ENCODE measurements at regions not wholly inside any gene's neighbourhood (a gene's known extent, or its start where the extent isn't known, plus 50 kb on each side); places are given as distances from the start of the nearest gene placed in this dataset.
"Not testable (repeated sequence)": the region's sequence is repeated elsewhere in the genome, so short reads cannot be mapped to it uniquely, and the experiment has no call there.

GRCh38 chr3:39739658-39740057 lies 69.8 kb upstream of the MYRIP start:
- DNase-seq; H3K9me3 ChIP-seq (replicated peaks; ENCODE audit: control insufficient read depth, low read depth, low read length); H3K4me3 ChIP-seq (ENCODE audit: low read length); H3K27me3 ChIP-seq (ENCODE audit: control insufficient read depth, insufficient read depth, low read length); H3K27ac ChIP-seq (ENCODE audit: low read length); H3K4me1 ChIP-seq (ENCODE audit: control insufficient read depth, insufficient read depth, low read length); H3K36me3 ChIP-seq (ENCODE audit: control insufficient read depth, insufficient read depth, low read length): not testable (repeated sequence)
- WGBS (ENCODE audit: insufficient coverage), result no CpG with 5 or more reads among the region's 1 CpG

- Histone ChIP-seq H3K27ac (ENCODE audit: low read length) (no peak overlapping the region), H3K4me1 (ENCODE audit: control insufficient read depth, insufficient read depth, low read length) (no peaks in the 10 kb centered on the region), H3K9me3 (replicated peaks; ENCODE audit: control insufficient read depth, low read depth, low read length) (peaks cover 5% of the 10 kb centered on the region), H3K36me3 (ENCODE audit: control insufficient read depth, insufficient read depth, low read length) (no peaks in the 10 kb centered on the region), H3K27me3 (ENCODE audit: control insufficient read depth, insufficient read depth, low read length) (no peaks in the 10 kb centered on the region), H3K4me3 (ENCODE audit: low read length) (no peak overlapping the region)
- DNase-seq, result no peak
- no CpG with 5 or more reads among the region's 3 CpGs for WGBS (ENCODE audit: insufficient coverage)
Measured at GRCh38 chr3:39744746-39745145, 64.7 kb upstream of the MYRIP start.

DNA sequence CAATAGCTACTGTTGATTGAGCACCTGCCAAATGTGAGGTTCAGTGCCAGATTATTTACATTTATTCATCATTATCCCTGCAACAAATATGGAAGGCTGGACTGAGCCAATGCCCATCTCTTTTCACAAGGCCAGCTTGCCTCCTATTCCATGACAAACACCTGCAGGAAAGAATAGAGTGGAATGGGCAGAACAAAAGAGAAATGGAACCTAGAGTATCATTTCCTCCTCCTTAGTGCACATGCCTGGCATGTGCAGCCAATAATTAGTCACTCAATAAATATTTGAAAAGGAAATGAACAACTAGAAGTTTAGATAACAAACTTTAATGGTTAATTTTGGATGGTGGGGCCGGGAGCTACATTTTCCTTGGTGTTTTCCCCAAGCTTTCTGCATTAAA lies 61.4 kb upstream of the MYRIP start:
- Histone ChIP-seq H3K36me3 (ENCODE audit: control insufficient read depth, insufficient read depth, low read length) (no peaks in the 10 kb centered on the region), H3K27ac (ENCODE audit: low read length) (no peak overlapping the region), H3K4me1 (ENCODE audit: control insufficient read depth, insufficient read depth, low read length) (no peaks in the 10 kb centered on the region), H3K4me3 (ENCODE audit: low read length) (no peak overlapping the region), H3K27me3 (ENCODE audit: control insufficient read depth, insufficient read depth, low read length) (no peaks in the 10 kb centered on the region), H3K9me3 (replicated peaks; ENCODE audit: control insufficient read depth, low read depth, low read length) (peaks cover 2% of the 10 kb centered on the region)
- DNase-seq, result no peak
- WGBS (ENCODE audit: insufficient coverage), result no CpG with 5 or more reads among the region's 1 CpG

DNA sequence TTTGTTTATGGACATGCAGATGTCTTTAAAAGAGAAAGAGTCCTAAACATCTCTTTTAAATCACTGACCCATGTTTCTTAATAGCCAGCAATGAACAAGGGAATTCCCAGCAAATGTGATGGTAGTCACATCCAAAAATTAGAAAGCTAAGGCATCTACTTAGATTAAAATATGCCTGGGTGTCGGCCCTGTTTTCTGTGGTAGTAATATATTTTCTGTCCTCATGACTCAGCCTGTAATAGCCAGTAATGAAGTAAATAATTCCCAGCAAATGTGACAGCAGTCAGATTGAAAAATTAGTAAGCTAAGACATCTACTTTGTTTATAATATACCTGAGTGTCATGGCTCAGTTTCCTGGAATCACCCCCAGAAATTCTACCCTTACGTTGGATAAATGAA lies 60.6 kb upstream of the MYRIP start:
- no peaks in the 10 kb centered on the region for H3K27me3 ChIP-seq (ENCODE audit: control insufficient read depth, insufficient read depth, low read length)
- H3K4me1 ChIP-seq (ENCODE audit: control insufficient read depth, insufficient read depth, low read length), result no peaks in the 10 kb centered on the region
- no peaks in the 10 kb centered on the region for H3K36me3 ChIP-seq (ENCODE audit: control insufficient read depth, insufficient read depth, low read length)
- H3K27ac ChIP-seq (ENCODE audit: low read length), result no peak overlapping the region
- no peaks in the 10 kb centered on the region for H3K9me3 ChIP-seq (replicated peaks; ENCODE audit: control insufficient read depth, low read depth, low read length)
- no peak for DNase-seq
- no peak overlapping the region for H3K4me3 ChIP-seq (ENCODE audit: low read length)
- 40% methylated on average over 1 of the region's 2 CpGs for WGBS (ENCODE audit: insufficient coverage)

DNA sequence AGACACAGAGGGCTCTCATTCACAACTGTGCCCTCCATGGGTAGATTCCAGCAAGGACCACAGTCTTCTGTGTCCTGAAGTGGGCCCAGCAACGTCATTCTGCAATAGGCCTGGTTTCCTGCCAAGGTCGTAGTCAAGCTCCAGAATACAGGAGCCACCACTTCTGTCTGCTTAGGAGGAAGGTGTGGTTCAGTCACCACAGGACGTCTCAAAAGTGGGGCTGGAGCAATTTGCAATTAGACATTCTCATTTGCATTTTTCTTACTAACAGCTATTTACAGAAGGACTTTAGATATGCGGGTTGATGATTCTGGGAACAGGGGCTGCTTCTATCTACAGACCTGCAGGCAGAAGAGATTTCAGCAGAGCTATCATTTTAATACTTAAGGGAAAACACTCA lies 58.7 kb upstream of the MYRIP start:
- Histone ChIP-seq H3K36me3 (ENCODE audit: control insufficient read depth, insufficient read depth, low read length) (no peaks in the 10 kb centered on the region), H3K27me3 (ENCODE audit: control insufficient read depth, insufficient read depth, low read length) (no peaks in the 10 kb centered on the region), H3K4me1 (ENCODE audit: control insufficient read depth, insufficient read depth, low read length) (no peaks in the 10 kb centered on the region), H3K4me3 (ENCODE audit: low read length) (no peak overlapping the region), H3K9me3 (replicated peaks; ENCODE audit: control insufficient read depth, low read depth, low read length) (no peaks in the 10 kb centered on the region), H3K27ac (ENCODE audit: low read length) (no peak overlapping the region)
- DNase-seq, result no peak
- no CpG with 5 or more reads among the region's 4 CpGs for WGBS (ENCODE audit: insufficient coverage)

DNA sequence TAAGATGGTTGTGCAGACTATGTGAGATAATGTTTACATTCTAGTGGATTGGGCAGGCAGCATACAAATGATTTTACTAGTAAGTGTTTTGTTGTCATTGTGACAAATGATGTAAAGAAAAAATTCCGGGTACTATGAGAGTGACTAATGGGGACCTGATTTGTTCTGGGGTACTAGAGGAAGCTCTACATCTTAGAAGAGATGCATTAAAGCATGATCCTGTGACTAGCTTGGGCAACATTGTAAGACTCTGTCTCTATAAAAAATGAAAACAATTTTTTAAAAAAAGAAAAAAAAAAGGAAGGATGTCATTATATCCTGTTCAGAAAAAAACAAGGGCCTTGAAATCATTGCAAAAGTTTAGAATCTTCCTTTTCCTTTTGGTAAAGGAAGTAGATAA lies 58.1 kb upstream of the MYRIP start:
- no peak for DNase-seq
- H3K27ac ChIP-seq (ENCODE audit: low read length), result no peak overlapping the region
- no peaks in the 10 kb centered on the region for H3K36me3 ChIP-seq (ENCODE audit: control insufficient read depth, insufficient read depth, low read length)
- H3K9me3 ChIP-seq (replicated peaks; ENCODE audit: control insufficient read depth, low read depth, low read length), result no peaks in the 10 kb centered on the region
- no peaks in the 10 kb centered on the region for H3K27me3 ChIP-seq (ENCODE audit: control insufficient read depth, insufficient read depth, low read length)
- no peaks in the 10 kb centered on the region for H3K4me1 ChIP-seq (ENCODE audit: control insufficient read depth, insufficient read depth, low read length)
- no peak overlapping the region for H3K4me3 ChIP-seq (ENCODE audit: low read length)
- WGBS (ENCODE audit: insufficient coverage), result no CpG with 5 or more reads among the region's 1 CpG

DNA sequence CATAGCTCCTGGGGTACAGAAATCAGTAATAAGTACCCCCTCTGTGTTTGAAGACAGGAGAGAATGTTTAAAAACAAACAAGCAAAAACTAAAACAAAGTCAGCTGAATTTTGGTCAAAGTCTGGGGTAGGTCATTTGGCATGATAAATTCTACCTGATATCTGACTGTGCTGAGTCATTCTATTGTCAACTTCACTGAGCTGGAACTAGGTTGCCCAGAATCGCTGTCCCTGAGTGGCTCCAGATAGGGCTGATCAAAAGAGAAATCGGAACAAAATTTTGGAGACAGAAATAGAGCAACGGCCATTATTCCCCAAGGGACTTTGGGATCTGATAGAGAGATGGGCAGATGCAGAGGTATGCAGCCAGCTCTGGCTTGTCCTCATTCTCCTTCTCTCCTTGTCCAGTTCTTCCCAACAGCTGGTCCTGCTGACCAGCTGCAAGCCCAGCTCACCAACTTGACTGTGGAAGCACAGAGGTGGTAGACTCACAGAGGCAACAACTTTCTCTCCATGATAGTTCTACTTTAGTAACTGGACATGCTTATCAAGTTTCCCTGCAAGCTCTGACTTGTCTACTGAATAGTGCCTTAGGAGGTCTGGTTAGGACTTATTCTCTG lies 57.3 kb upstream of the MYRIP start:
- no peak for DNase-seq
- H3K4me3 ChIP-seq (ENCODE audit: low read length), result no peak overlapping the region
- whole genome bisulfite sequencing (ENCODE audit: insufficient coverage), result 72% methylated on average over 3 of the region's 3 CpGs
- no peaks in the 10 kb centered on the region for H3K27me3 ChIP-seq (ENCODE audit: control insufficient read depth, insufficient read depth, low read length)
- H3K4me1 ChIP-seq (ENCODE audit: control insufficient read depth, insufficient read depth, low read length), result no peaks in the 10 kb centered on the region
- H3K27ac ChIP-seq (ENCODE audit: low read length), result no peak overlapping the region
- no peaks in the 10 kb centered on the region for H3K9me3 ChIP-seq (replicated peaks; ENCODE audit: control insufficient read depth, low read depth, low read length)
- H3K36me3 ChIP-seq (ENCODE audit: control insufficient read depth, insufficient read depth, low read length), result no peaks in the 10 kb centered on the region

- WGBS (ENCODE audit: insufficient coverage), result 100% methylated on average over 1 of the region's 1 CpG
- Histone ChIP-seq H3K36me3 (ENCODE audit: control insufficient read depth, insufficient read depth, low read length) (no peaks in the 10 kb centered on the region), H3K4me3 (ENCODE audit: low read length) (no peak overlapping the region), H3K27ac (ENCODE audit: low read length) (no peak overlapping the region), H3K9me3 (replicated peaks; ENCODE audit: control insufficient read depth, low read depth, low read length) (no peaks in the 10 kb centered on the region), H3K27me3 (ENCODE audit: control insufficient read depth, insufficient read depth, low read length) (no peaks in the 10 kb centered on the region), H3K4me1 (ENCODE audit: control insufficient read depth, insufficient read depth, low read length) (no peaks in the 10 kb centered on the region)
- DNase-seq, result no peak
Measured at GRCh38 chr3:39752751-39753150, 56.7 kb upstream of the MYRIP start.

GRCh38 chr3:39753391-39753790 lies 56.0 kb upstream of the MYRIP start:
- no CpG with 5 or more reads among the region's 1 CpG for WGBS (ENCODE audit: insufficient coverage)

DNA sequence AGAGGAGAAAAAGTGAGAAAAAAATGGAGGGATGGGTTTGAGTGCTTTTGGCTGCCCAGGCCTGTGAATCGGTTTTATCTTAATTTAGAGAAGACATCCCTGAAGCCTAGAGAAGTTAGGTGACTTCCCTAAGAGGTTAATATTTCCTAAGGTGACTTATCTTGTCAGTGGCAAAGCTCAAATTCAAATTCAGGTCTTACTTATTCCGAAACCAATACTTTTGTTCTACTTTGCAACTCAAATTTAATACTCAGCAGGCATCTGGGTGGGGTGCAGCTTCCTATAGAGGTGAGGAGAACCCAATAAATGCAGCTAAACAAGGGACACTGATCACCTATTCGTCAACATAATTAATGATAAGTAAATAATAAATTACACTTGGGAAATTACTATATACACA lies 54.9 kb upstream of the MYRIP start:
- Histone ChIP-seq H3K27me3 (ENCODE audit: control insufficient read depth, insufficient read depth, low read length) (no peaks in the 10 kb centered on the region), H3K4me1 (ENCODE audit: control insufficient read depth, insufficient read depth, low read length) (no peaks in the 10 kb centered on the region), H3K27ac (ENCODE audit: low read length) (no peak overlapping the region), H3K36me3 (ENCODE audit: control insufficient read depth, insufficient read depth, low read length) (no peaks in the 10 kb centered on the region), H3K4me3 (ENCODE audit: low read length) (no peak overlapping the region), H3K9me3 (replicated peaks; ENCODE audit: control insufficient read depth, low read depth, low read length) (no peaks in the 10 kb centered on the region)
- no CpG with 5 or more reads among the region's 3 CpGs for WGBS (ENCODE audit: insufficient coverage)
- no peak for DNase-seq

More at GRCh38 chr3:39753391-39753790, 56.0 kb upstream of the MYRIP start:
- Histone ChIP-seq H3K27me3 (ENCODE audit: control insufficient read depth, insufficient read depth, low read length) (no peaks in the 10 kb centered on the region), H3K4me3 (ENCODE audit: low read length) (no peak overlapping the region), H3K4me1 (ENCODE audit: control insufficient read depth, insufficient read depth, low read length) (no peaks in the 10 kb centered on the region), H3K36me3 (ENCODE audit: control insufficient read depth, insufficient read depth, low read length) (no peaks in the 10 kb centered on the region), H3K9me3 (replicated peaks; ENCODE audit: control insufficient read depth, low read depth, low read length) (no peaks in the 10 kb centered on the region), H3K27ac (ENCODE audit: low read length) (no peak overlapping the region)
- no peak for DNase-seq

DNA sequence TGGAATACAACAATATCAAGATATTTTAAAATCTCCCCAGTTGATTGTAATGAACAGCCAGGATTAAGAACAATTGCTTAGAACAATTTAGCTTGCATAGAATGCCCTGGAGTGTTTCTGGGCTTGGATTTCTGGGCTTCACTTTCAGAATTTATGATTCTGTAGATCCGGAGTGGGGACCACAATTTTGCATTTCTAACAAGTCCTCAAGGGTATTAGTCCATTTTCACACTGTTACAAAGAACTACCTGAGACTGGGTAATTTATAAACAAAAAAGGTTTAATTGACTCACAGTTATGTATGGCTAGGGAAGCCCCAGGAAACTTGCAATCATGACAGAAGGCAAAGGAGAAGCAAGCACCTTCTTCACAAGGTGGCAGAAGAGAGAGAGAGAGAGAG lies 54.3 kb upstream of the MYRIP start:
- Histone ChIP-seq H3K4me1 (ENCODE audit: control insufficient read depth, insufficient read depth, low read length) (no peaks in the 10 kb centered on the region), H3K27me3 (ENCODE audit: control insufficient read depth, insufficient read depth, low read length) (no peaks in the 10 kb centered on the region), H3K27ac (ENCODE audit: low read length) (no peak overlapping the region), H3K9me3 (replicated peaks; ENCODE audit: control insufficient read depth, low read depth, low read length) (no peaks in the 10 kb centered on the region), H3K36me3 (ENCODE audit: control insufficient read depth, insufficient read depth, low read length) (no peaks in the 10 kb centered on the region), H3K4me3 (ENCODE audit: low read length) (no peak overlapping the region)
- no peak for DNase-seq
- WGBS (ENCODE audit: insufficient coverage), result no CpG with 5 or more reads among the region's 1 CpG

Measured in muscle of leg (tissue), 3 donors.